ENCODE measurements at regions not wholly inside any gene's neighbourhood (a gene's known extent, or its start where the extent isn't known, plus 50 kb on each side); places are given as distances from the start of the nearest gene placed in this dataset.
A peak's percentile ranks its signal among the peaks of the same experiment; 100 is the strongest.

- no CpG with 5 or more reads among the region's 4 CpGs for WGBS (ENCODE audit: insufficient coverage, insufficient read length)
These were observed 369.6 kb upstream of the AZI2 start for GRCh38 chr3:28718074-28718849.

GRCh38 chr3:28726840-28727239 lies 378.2 kb upstream of the AZI2 start:
- peak; percentile 27 for DNase-seq (ENCODE audit: low read depth, low spot score)
- Histone ChIP-seq H3K4me3 (ENCODE audit: low read length) (no peak overlapping the region), H3K4me1 (ENCODE audit: control insufficient read depth, insufficient read depth, low read length) (no peaks in the 10 kb centered on the region), H3K9me3 (ENCODE audit: control insufficient read depth, insufficient read depth, low read length) (no peaks in the 10 kb centered on the region), H3K27me3 (ENCODE audit: control insufficient read depth, insufficient read depth, low read length) (no peaks in the 10 kb centered on the region), H3K27ac (ENCODE audit: low read length) (no peak overlapping the region), H3K36me3 (ENCODE audit: control insufficient read depth, insufficient read depth, low read length) (no peaks in the 10 kb centered on the region)
- WGBS (ENCODE audit: insufficient coverage, insufficient read length), result no CpG with 5 or more reads among the region's 3 CpGs

More at GRCh38 chr3:28718074-28718849, 369.6 kb upstream of the AZI2 start:
- Histone ChIP-seq H3K27ac (ENCODE audit: low read length) (no peak overlapping the region), H3K9me3 (ENCODE audit: control insufficient read depth, insufficient read depth, low read length) (no peaks in the 10 kb centered on the region), H3K4me3 (ENCODE audit: low read length) (no peak overlapping the region), H3K4me1 (ENCODE audit: control insufficient read depth, insufficient read depth, low read length) (no peaks in the 10 kb centered on the region), H3K27me3 (ENCODE audit: control insufficient read depth, insufficient read depth, low read length) (no peaks in the 10 kb centered on the region), H3K36me3 (ENCODE audit: control insufficient read depth, insufficient read depth, low read length) (no peaks in the 10 kb centered on the region)
- no peak for DNase-seq (ENCODE audit: low read depth, low spot score)

- Histone ChIP-seq H3K9me3 (ENCODE audit: control insufficient read depth, insufficient read depth, low read length) (no peaks in the 10 kb centered on the region), H3K4me3 (ENCODE audit: low read length) (no peak overlapping the region), H3K27ac (ENCODE audit: low read length) (no peak overlapping the region), H3K27me3 (ENCODE audit: control insufficient read depth, insufficient read depth, low read length) (no peaks in the 10 kb centered on the region), H3K36me3 (ENCODE audit: control insufficient read depth, insufficient read depth, low read length) (no peaks in the 10 kb centered on the region), H3K4me1 (ENCODE audit: control insufficient read depth, insufficient read depth, low read length) (no peaks in the 10 kb centered on the region)
- DNase-seq (ENCODE audit: low read depth, low spot score), result no peak
These were observed 378.7 kb upstream of the AZI2 start for GRCh38 chr3:28727307-28727706.

- no peak overlapping the region for H3K27ac ChIP-seq (ENCODE audit: low read length)
- no peak for DNase-seq (ENCODE audit: low read depth, low spot score)
- H3K36me3 ChIP-seq (ENCODE audit: control insufficient read depth, insufficient read depth, low read length), result no peaks in the 10 kb centered on the region
- H3K4me3 ChIP-seq (ENCODE audit: low read length), result no peak overlapping the region
- no peaks in the 10 kb centered on the region for H3K4me1 ChIP-seq (ENCODE audit: control insufficient read depth, insufficient read depth, low read length)
- WGBS (ENCODE audit: insufficient coverage, insufficient read length), result no CpG with 5 or more reads among the region's 2 CpGs
- no peaks in the 10 kb centered on the region for H3K27me3 ChIP-seq (ENCODE audit: control insufficient read depth, insufficient read depth, low read length)
- no peaks in the 10 kb centered on the region for H3K9me3 ChIP-seq (ENCODE audit: control insufficient read depth, insufficient read depth, low read length)
These were observed 389.8 kb upstream of the AZI2 start for GRCh38 chr3:28738425-28738824.

GRCh38 chr3:28739647-28740046 lies 391.0 kb upstream of the AZI2 start:
- Histone ChIP-seq H3K9me3 (ENCODE audit: control insufficient read depth, insufficient read depth, low read length) (no peaks in the 10 kb centered on the region), H3K36me3 (ENCODE audit: control insufficient read depth, insufficient read depth, low read length) (no peaks in the 10 kb centered on the region), H3K4me1 (ENCODE audit: control insufficient read depth, insufficient read depth, low read length) (no peaks in the 10 kb centered on the region), H3K27me3 (ENCODE audit: control insufficient read depth, insufficient read depth, low read length) (no peaks in the 10 kb centered on the region), H3K4me3 (ENCODE audit: low read length) (no peak overlapping the region), H3K27ac (ENCODE audit: low read length) (no peak overlapping the region)
- DNase-seq (ENCODE audit: low read depth, low spot score), result no peak
- no CpG with 5 or more reads among the region's 1 CpG for WGBS (ENCODE audit: insufficient coverage, insufficient read length)

GRCh38 chr3:28743271-28743670 lies 394.6 kb upstream of the AZI2 start:
- WGBS (ENCODE audit: insufficient coverage, insufficient read length), result no CpG with 5 or more reads among the region's 2 CpGs

GRCh38 chr3:28743831-28744230 lies 395.2 kb upstream of the AZI2 start:
- WGBS (ENCODE audit: insufficient coverage, insufficient read length), result no CpG with 5 or more reads among the region's 4 CpGs
- Histone ChIP-seq H3K27me3 (ENCODE audit: control insufficient read depth, insufficient read depth, low read length) (no peaks in the 10 kb centered on the region), H3K27ac (ENCODE audit: low read length) (no peak overlapping the region), H3K4me3 (ENCODE audit: low read length) (no peak overlapping the region), H3K9me3 (ENCODE audit: control insufficient read depth, insufficient read depth, low read length) (no peaks in the 10 kb centered on the region), H3K36me3 (ENCODE audit: control insufficient read depth, insufficient read depth, low read length) (no peaks in the 10 kb centered on the region), H3K4me1 (ENCODE audit: control insufficient read depth, insufficient read depth, low read length) (no peaks in the 10 kb centered on the region)
- DNase-seq (ENCODE audit: low read depth, low spot score), result no peak

More at GRCh38 chr3:28743271-28743670, 394.6 kb upstream of the AZI2 start:
- Histone ChIP-seq H3K36me3 (ENCODE audit: control insufficient read depth, insufficient read depth, low read length) (no peaks in the 10 kb centered on the region), H3K9me3 (ENCODE audit: control insufficient read depth, insufficient read depth, low read length) (no peaks in the 10 kb centered on the region), H3K4me1 (ENCODE audit: control insufficient read depth, insufficient read depth, low read length) (no peaks in the 10 kb centered on the region), H3K4me3 (ENCODE audit: low read length) (no peak overlapping the region), H3K27ac (ENCODE audit: low read length) (no peak overlapping the region), H3K27me3 (ENCODE audit: control insufficient read depth, insufficient read depth, low read length) (no peaks in the 10 kb centered on the region)
- DNase-seq (ENCODE audit: low read depth, low spot score), result no peak

GRCh38 chr3:28745436-28745835 lies 396.8 kb upstream of the AZI2 start:
- Histone ChIP-seq H3K27me3 (ENCODE audit: control insufficient read depth, insufficient read depth, low read length) (no peaks in the 10 kb centered on the region), H3K36me3 (ENCODE audit: control insufficient read depth, insufficient read depth, low read length) (no peaks in the 10 kb centered on the region), H3K9me3 (ENCODE audit: control insufficient read depth, insufficient read depth, low read length) (no peaks in the 10 kb centered on the region), H3K4me3 (ENCODE audit: low read length) (no peak overlapping the region), H3K27ac (ENCODE audit: low read length) (no peak overlapping the region), H3K4me1 (ENCODE audit: control insufficient read depth, insufficient read depth, low read length) (no peaks in the 10 kb centered on the region)
- WGBS (ENCODE audit: insufficient coverage, insufficient read length), result no CpG with 5 or more reads among the region's 4 CpGs
- DNase-seq (ENCODE audit: low read depth, low spot score), result no peak

- Histone ChIP-seq H3K9me3 (ENCODE audit: control insufficient read depth, insufficient read depth, low read length) (no peaks in the 10 kb centered on the region), H3K36me3 (ENCODE audit: control insufficient read depth, insufficient read depth, low read length) (no peaks in the 10 kb centered on the region), H3K27ac (ENCODE audit: low read length) (no peak overlapping the region), H3K4me1 (ENCODE audit: control insufficient read depth, insufficient read depth, low read length) (no peaks in the 10 kb centered on the region), H3K4me3 (ENCODE audit: low read length) (no peak overlapping the region), H3K27me3 (ENCODE audit: control insufficient read depth, insufficient read depth, low read length) (no peaks in the 10 kb centered on the region)
- no peak for DNase-seq (ENCODE audit: low read depth, low spot score)
- WGBS (ENCODE audit: insufficient coverage, insufficient read length), result 100% methylated on average over 1 of the region's 6 CpGs
These were observed 397.4 kb upstream of the AZI2 start for GRCh38 chr3:28745916-28746617.

- H3K4me3 ChIP-seq (ENCODE audit: low read length), result no peak overlapping the region
- H3K9me3 ChIP-seq (ENCODE audit: control insufficient read depth, insufficient read depth, low read length), result no peaks in the 10 kb centered on the region
- H3K36me3 ChIP-seq (ENCODE audit: control insufficient read depth, insufficient read depth, low read length), result no peaks in the 10 kb centered on the region
- H3K4me1 ChIP-seq (ENCODE audit: control insufficient read depth, insufficient read depth, low read length), result no peaks in the 10 kb centered on the region
- no peak for DNase-seq (ENCODE audit: low read depth, low spot score)
- H3K27ac ChIP-seq (ENCODE audit: low read length), result no peak overlapping the region
- no CpG with 5 or more reads among the region's 2 CpGs for WGBS (ENCODE audit: insufficient coverage, insufficient read length)
- H3K27me3 ChIP-seq (ENCODE audit: control insufficient read depth, insufficient read depth, low read length), result no peaks in the 10 kb centered on the region
These were observed 398.4 kb upstream of the AZI2 start for GRCh38 chr3:28746990-28747389.

- H3K27me3 ChIP-seq (ENCODE audit: control insufficient read depth, insufficient read depth, low read length), result no peaks in the 10 kb centered on the region
- H3K36me3 ChIP-seq (ENCODE audit: control insufficient read depth, insufficient read depth, low read length), result no peaks in the 10 kb centered on the region
- H3K9me3 ChIP-seq (ENCODE audit: control insufficient read depth, insufficient read depth, low read length), result no peaks in the 10 kb centered on the region
- H3K4me3 ChIP-seq (ENCODE audit: low read length), result no peak overlapping the region
- H3K4me1 ChIP-seq (ENCODE audit: control insufficient read depth, insufficient read depth, low read length), result no peaks in the 10 kb centered on the region
- no CpG with 5 or more reads among the region's 2 CpGs for WGBS (ENCODE audit: insufficient coverage, insufficient read length)
- no peak for DNase-seq (ENCODE audit: low read depth, low spot score)
- no peak overlapping the region for H3K27ac ChIP-seq (ENCODE audit: low read length)
These were observed 403.2 kb upstream of the AZI2 start for GRCh38 chr3:28751864-28752263.

Measured in iPS DF 6.9 (cell line).